SHP77 (cell line): ENCODE measurements at regions not wholly inside any gene's neighbourhood (a gene's known extent, or its start where the extent isn't known, plus 50 kb on each side); places are given as distances from the start of the nearest gene placed in this dataset.
"Not testable (repeated sequence)": the region's sequence is repeated elsewhere in the genome, so short reads cannot be mapped to it uniquely, and the experiment has no call there.

Experiments
- DNase-seq, 2 experiments: peaks; one replicate each; lab custom pipeline; 2025; lab: John Stamatoyannopoulos, UW

- no peak for DNase-seq
Observed at GRCh38 chr2:428591-428990, 140.7 kb upstream of the ALKAL2 start.

DNA sequence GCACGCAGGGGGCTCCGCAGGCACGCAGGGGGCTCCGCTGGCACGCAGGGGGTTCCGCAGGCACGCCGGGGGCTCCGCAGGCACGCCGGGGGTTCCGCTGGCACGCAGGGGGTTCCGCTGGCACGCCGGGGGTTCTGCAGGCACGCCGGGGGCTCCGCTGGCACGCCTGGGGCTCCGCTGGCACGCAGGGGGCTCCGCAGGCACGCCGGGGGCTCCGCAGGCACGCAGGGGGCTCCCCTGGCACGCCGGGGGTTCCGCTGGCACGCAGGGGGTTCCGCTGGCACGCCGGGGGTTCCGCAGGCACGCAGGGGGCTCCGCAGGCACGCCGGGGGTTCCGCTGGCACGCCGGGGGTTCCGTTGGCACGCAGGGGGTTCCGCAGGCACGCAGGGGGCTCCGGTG lies 138.8 kb upstream of the ALKAL2 start:
- not testable (repeated sequence) for DNase-seq

GRCh38 chr2:425947-426346 lies 138.1 kb upstream of the ALKAL2 start:
- DNase-seq = no peak

GRCh38 chr2:425243-425642 lies 137.4 kb upstream of the ALKAL2 start:
- no peak for DNase-seq

DNA sequence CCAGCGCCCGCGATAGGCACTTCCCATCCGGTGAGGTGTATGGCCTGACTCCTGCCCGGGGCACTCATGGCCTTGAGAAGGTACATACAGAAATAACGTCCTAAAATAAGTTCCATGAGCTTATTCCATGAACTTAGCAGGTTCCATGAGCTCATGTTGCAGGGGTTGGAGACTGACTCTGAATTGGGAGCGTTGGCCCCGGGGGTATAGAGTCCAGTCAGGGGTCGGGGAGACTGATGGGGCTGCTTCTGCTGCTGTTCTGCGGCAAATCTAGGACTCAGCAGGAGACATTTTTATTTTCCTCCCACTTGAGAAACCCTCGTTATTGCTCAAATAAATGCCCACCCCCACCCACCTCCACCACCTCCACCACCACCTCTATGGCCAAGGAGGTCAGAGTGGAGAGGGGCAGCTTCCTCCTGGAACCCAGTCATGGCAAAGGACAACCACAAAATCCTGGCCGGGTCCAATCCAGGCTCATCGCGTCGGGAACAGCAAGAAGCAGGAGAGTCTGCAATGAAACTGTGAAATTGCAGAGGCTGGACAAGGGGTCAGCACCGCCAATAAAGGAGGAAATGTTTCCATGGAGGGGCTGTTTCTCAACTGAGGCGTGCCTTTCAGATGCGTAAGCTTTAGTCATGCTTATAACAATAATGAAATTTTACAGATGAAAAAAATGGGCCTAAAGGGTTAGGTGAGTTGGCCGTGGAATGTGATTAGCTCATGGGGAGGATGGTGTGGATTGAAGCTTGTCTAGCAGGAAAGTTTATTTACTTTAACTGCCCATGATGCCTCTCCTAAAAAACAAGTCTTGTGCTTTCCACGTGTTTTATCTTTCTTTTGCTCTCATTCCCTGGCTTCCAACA lies 136.6 kb upstream of the ALKAL2 start:
- no peak for DNase-seq

GRCh38 chr2:423479-423878 lies 135.6 kb upstream of the ALKAL2 start:
- DNase-seq = no peak

DNA sequence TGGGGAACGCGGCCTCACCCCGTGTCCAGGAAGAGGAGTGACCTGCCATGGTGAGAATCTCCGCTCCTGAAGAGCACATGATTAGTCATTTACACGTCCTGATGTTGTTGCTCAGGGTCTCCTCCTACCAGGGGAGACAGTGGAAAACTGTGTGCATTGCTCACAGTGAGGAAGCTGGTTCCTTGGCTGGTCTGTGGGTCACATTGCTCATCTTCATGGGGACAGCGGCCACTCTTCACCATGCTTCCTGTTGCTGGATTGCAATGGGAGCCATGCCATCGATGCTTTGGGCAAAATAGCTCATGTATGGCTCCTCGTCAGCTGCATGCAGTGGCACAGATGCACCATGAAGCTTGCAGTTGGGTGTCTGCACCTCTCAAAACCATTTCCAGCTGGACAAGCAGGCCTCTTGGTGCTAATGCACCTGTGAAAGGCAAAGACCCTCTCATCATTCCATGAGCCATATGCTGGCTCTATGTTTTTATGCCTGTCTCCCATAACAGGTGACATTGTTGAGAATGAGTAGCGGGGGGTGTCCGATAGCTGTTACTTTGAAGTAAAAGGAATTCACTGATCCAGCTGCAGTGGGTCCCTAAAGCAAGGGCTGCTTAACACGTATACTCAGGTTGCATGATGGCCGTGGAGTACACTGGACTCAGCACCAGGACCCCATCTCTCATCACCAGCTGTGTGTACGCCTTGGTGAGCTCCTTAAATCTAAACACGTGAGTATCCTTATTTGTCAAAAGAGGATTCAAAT lies 135.0 kb upstream of the ALKAL2 start:
- DNase-seq = no peak

- no peak for DNase-seq
Observed at GRCh38 chr2:421406-421805, 133.5 kb upstream of the ALKAL2 start.

GRCh38 chr2:419687-420317 lies 131.9 kb upstream of the ALKAL2 start:
- DNase-seq = no peak

- DNase-seq = no peak
Observed at GRCh38 chr2:417662-418061, 129.8 kb upstream of the ALKAL2 start.

DNA sequence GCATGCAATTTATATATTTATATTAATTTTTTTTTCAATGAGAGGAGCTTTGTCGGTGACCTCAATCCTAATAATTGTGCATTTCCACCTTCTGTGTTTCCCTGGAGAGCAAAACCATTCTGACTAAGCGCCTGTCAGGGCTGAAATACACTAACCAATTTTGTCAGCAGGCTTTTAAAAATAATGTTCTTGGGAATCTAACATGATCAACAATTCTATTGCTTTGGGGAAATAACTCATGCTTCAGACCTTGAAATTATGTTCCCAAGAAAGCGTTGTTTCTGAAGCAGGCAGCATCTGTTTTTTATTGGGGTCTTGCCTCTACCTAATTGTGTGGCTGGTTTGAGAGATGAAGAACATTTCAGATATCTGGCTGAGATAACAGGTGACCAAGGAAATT lies 129.1 kb upstream of the ALKAL2 start:
- DNase-seq = no peak

DNA sequence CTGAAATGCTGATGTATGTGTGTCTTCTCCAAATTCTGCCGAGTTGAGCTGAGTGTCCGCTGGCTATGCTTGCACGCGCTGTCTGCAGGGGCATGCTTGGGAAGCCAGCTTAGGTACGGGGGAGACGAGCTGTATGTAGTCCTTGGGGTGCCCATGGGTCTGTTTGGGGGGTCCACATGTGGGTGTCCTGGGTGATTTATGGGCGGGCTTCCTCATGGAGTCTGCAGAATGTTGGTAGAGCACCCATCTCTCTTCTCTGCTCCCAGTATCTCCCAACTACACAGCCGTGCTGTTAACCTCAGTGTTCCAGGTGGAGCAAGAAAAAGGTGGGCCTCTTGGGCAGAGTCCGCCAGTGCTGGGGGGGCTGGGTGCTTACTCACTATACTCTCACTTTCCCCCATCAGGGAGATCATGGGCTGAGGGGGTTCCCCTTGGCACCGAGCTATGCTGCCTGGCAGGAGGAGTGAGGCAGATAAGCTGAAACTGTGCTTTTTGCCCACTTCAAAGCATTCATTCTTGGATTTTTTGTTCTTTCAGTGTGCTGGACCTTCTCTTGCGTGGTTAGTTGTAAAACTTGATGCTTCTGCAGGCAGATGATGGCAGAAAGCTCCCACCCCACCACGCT lies 128.2 kb upstream of the ALKAL2 start:
- no peak for DNase-seq

GRCh38 chr2:409523-409922 lies 121.6 kb upstream of the ALKAL2 start:
- no peak for DNase-seq

GRCh38 chr2:407630-408029 lies 119.7 kb upstream of the ALKAL2 start:
- no peak for DNase-seq

DNA sequence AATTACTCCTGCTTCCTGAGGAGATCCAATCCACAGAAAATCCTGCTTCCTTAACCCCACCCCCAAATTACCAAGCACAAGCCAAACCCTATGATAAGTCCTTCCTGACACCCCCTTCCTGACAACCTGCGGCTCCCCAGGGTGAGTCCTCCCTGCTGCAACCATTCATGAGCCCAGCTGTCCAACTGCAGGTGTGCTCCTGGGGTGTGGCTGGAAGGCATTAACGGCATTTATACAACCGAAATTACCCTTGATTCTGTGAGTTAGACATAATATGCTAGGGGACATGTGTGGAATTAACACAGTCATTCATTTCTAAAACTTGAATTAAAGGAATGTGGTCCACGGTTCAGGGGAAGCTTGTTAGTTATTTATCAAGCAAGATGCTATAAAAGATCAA lies 119.0 kb upstream of the ALKAL2 start:
- DNase-seq = no peak

GRCh38 chr2:406231-406630 lies 118.3 kb upstream of the ALKAL2 start:
- DNase-seq = no peak

DNA sequence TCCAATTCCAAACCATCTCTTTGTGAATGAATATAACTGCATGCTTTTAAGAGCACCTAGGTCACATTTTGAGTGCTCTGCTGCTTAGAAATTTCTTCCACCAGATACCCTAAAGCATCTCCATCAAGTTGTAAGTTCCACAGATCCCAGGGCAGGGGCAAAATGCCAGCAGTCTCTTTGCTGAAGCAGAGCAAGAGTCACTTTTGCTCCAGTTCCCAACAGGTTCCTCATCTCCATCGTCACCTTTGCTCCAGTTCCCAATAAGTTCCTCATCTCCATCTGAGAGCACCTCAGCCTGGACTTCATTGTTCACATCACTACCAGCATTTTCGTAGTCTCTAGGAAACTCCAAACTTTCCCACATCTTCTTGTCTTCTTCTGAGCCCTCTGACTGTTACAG lies 116.7 kb upstream of the ALKAL2 start:
- no peak for DNase-seq

DNA sequence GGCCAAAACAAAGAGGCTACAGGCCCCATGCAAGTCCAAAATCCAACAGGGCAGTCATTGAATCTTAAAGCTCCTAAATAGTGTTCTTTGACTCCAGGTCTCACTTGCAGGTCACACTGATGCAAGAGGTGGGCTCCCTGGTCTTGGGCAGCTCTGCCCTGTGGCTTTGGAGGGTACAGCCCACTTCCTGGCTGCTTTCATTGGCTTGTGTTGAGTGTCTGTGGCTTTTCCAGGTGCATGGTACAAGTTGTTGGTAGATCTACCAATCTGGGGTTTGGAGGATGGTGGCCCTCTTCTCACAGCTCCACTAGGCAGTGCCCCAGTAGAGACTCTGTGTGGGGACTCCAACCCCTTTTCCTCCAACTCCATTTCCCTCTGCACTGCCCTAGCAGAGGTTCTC lies 115.8 kb upstream of the ALKAL2 start:
- no peak for DNase-seq

DNA sequence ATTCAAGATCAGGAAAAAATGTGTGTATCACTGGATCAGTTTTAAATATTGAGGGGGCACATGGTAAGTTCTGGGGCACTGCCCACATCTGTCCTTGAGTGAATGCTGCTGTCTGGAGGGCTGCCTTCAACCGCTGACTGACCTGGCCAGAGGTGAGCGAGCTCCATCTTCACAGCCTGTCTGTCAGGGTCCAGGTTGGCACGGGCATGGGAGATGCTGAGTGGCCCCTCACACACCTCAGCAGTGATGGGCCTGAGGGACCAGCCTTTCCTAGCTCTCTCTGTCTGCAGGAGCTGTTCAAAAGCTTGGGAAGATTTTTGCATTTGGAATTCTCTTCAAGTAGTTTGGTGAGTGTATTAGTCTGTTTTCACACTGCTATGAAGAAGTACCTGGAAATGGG lies 114.8 kb upstream of the ALKAL2 start:
- no peak for DNase-seq

- DNase-seq = no peak
Observed at GRCh38 chr2:402206-402605, 114.3 kb upstream of the ALKAL2 start.

GRCh38 chr2:401019-401679 lies 113.3 kb upstream of the ALKAL2 start:
- DNase-seq = no peak

GRCh38 chr2:397926-398325 lies 110.0 kb upstream of the ALKAL2 start:
- no peak for DNase-seq
